Loucy (cell line): ENCODE measurements at regions not wholly inside any gene's neighbourhood (a gene's known extent, or its start where the extent isn't known, plus 50 kb on each side); places are given as distances from the start of the nearest gene placed in this dataset.

Experiments used
- EZH2phosphoT487 ChIP-seq: fragments of 200-600 bp; IDR thresholded peaks from 2 replicates; pipeline ENCODE4 v1.6.1; 2018; ENCODE audit warnings: antibody characterized with exemption, mild to moderate bottlenecking, moderate library complexity, borderline replicate concordance
- TF ChIP-seq, protein P1 (sequence below): fragments of 200-600 bp; sonication (generic); conservative IDR thresholded peaks from 2 replicates; pipeline ENCODE4 v1.5.1; 2014; ENCODE audit warnings: mild to moderate bottlenecking, antibody characterized with exemption, low read length

DNA sequence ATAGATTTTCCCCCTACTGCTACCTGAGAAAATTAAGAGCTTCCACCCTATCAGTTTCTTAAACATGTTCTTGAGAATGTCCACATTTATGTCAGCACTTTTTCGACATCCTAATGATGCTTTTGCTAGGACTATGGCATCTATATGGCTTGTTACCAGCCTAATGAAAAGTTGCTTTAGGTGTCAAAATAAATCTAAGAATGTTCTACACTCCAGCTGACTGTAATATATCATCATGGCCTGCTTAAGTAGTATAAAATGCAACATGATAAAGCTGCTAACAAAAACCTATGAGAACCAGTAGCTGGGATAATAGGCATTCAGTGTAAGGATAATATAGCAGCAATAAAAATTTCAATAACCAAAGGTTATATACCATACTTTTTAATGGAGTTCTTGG lies 1983.5 kb upstream of the CELF4 start:
- TF ChIP-seq, protein P1, sequence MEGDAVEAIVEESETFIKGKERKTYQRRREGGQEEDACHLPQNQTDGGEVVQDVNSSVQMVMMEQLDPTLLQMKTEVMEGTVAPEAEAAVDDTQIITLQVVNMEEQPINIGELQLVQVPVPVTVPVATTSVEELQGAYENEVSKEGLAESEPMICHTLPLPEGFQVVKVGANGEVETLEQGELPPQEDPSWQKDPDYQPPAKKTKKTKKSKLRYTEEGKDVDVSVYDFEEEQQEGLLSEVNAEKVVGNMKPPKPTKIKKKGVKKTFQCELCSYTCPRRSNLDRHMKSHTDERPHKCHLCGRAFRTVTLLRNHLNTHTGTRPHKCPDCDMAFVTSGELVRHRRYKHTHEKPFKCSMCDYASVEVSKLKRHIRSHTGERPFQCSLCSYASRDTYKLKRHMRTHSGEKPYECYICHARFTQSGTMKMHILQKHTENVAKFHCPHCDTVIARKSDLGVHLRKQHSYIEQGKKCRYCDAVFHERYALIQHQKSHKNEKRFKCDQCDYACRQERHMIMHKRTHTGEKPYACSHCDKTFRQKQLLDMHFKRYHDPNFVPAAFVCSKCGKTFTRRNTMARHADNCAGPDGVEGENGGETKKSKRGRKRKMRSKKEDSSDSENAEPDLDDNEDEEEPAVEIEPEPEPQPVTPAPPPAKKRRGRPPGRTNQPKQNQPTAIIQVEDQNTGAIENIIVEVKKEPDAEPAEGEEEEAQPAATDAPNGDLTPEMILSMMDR, result no peak
- TF ChIP-seq EZH2phosphoT487, result no peak
